ENCODE measurements at regions not wholly inside any gene's neighbourhood (a gene's known extent, or its start where the extent isn't known, plus 50 kb on each side); places are given as distances from the start of the nearest gene placed in this dataset.

- TF ChIP-seq ZFX (IDR thresholded peaks at IDR 0.05; ENCODE audit: borderline replicate concordance): no peak
- TF ChIP-seq CTCF (IDR thresholded peaks at IDR 0.05): peak; percentile 18
These were observed 121.3 kb downstream of the RPS29 start for GRCh38 chr14:49464885-49465284.

Measured in 22Rv1 (cell line).